ENCODE measurements at regions not wholly inside any gene's neighbourhood (a gene's known extent, or its start where the extent isn't known, plus 50 kb on each side); places are given as distances from the start of the nearest gene placed in this dataset.

- no peak for FAIRE-seq
Measured at GRCh38 chr6:19041906-19042305, 654.8 kb downstream of the RNF144B start.

- FAIRE-seq: no peak
Measured at GRCh38 chr6:19042420-19042819, 655.3 kb downstream of the RNF144B start.

GRCh38 chr6:19050765-19051164 is 663.6 kb downstream of the RNF144B start:
- no peak for FAIRE-seq

GRCh38 chr6:19052219-19052618 is 665.1 kb downstream of the RNF144B start:
- no peak for FAIRE-seq

- no peak for FAIRE-seq
Measured at GRCh38 chr6:19059102-19059501, 672.0 kb downstream of the RNF144B start.

GRCh38 chr6:19067165-19067564 is 680.0 kb downstream of the RNF144B start:
- no peak for FAIRE-seq

GRCh38 chr6:19070520-19070919 is 683.4 kb downstream of the RNF144B start:
- FAIRE-seq: no peak

GRCh38 chr6:19083801-19084200 is 696.7 kb downstream of the RNF144B start:
- no peak for FAIRE-seq

- FAIRE-seq: no peak
Measured at GRCh38 chr6:19086480-19086879, 699.3 kb downstream of the RNF144B start.

- no peak for FAIRE-seq
Measured at GRCh38 chr6:19087296-19087695, 700.1 kb downstream of the RNF144B start.

- FAIRE-seq: no peak
Measured at GRCh38 chr6:19087897-19088296, 700.7 kb downstream of the RNF144B start.

- no peak for FAIRE-seq
Measured at GRCh38 chr6:19100752-19101151, 713.6 kb downstream of the RNF144B start.

GRCh38 chr6:19102936-19103335 is 715.8 kb downstream of the RNF144B start:
- no peak for FAIRE-seq

GRCh38 chr6:19107468-19107867 is 720.3 kb downstream of the RNF144B start:
- FAIRE-seq: no peak

- FAIRE-seq: no peak
Measured at GRCh38 chr6:19121521-19121920, 715.6 kb upstream of the ID4 start.

GRCh38 chr6:19127081-19127480 is 710.1 kb upstream of the ID4 start:
- FAIRE-seq: no peak

- FAIRE-seq: no peak
Measured at GRCh38 chr6:19128701-19129100, 708.5 kb upstream of the ID4 start.

- FAIRE-seq: no peak
Measured at GRCh38 chr6:19135706-19136105, 701.5 kb upstream of the ID4 start.

- FAIRE-seq: no peak
Measured at GRCh38 chr6:19137505-19137904, 699.7 kb upstream of the ID4 start.

GRCh38 chr6:19142275-19142674 is 694.9 kb upstream of the ID4 start:
- FAIRE-seq: no peak

GRCh38 chr6:19150307-19150706 is 686.9 kb upstream of the ID4 start:
- FAIRE-seq: no peak

- FAIRE-seq: no peak
Measured at GRCh38 chr6:19153270-19153980, 683.7 kb upstream of the ID4 start.

- no peak for FAIRE-seq
Measured at GRCh38 chr6:19153981-19154295, 683.2 kb upstream of the ID4 start.

GRCh38 chr6:19156443-19156842 is 680.7 kb upstream of the ID4 start:
- no peak for FAIRE-seq

- FAIRE-seq: no peak
Measured at GRCh38 chr6:19157486-19157885, 679.7 kb upstream of the ID4 start.

GRCh38 chr6:19158586-19158985 is 678.6 kb upstream of the ID4 start:
- FAIRE-seq: no peak
